GM18502 (cell line): ENCODE measurements at regions not wholly inside any gene's neighbourhood (a gene's known extent, or its start where the extent isn't known, plus 50 kb on each side); places are given as distances from the start of the nearest gene placed in this dataset.
"Not testable (repeated sequence)": the region's sequence is repeated elsewhere in the genome, so short reads cannot be mapped to it uniquely, and the experiment has no call there.

ENCODE experiments used
- ATAC-seq: cut with Tn5 transposase; IDR thresholded peaks from one replicate; pipeline ENCODE4 v1.9.1; 2021; ENCODE audit warnings: mild to moderate bottlenecking; ENCODE audit not compliant: unreplicated experiment, poor library complexity

DNA sequence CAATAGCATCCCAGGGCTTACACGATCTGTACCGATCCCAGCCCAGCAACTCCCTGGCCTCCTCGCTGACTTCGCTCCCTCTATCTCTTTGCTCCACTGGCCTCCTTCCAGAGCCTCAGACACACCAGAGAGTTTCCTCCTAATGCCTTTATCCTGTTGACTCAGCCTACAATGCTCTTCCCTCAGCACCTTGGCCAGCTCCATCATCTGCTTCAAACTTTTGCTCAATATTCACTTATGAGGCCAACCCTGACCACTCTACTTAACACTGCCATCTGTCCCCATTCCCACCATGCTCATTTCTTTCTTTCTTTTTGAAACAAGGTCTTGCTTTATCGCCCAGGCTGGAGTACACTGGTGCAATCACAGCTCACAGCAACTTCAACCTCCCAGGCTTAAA lies 180.9 kb downstream of the CEP170 start:
- ATAC-seq = not testable (repeated sequence)

- not testable (repeated sequence) for ATAC-seq
These were observed 188.0 kb downstream of the CEP170 start for GRCh38 chr1:243067056-243067455.

DNA sequence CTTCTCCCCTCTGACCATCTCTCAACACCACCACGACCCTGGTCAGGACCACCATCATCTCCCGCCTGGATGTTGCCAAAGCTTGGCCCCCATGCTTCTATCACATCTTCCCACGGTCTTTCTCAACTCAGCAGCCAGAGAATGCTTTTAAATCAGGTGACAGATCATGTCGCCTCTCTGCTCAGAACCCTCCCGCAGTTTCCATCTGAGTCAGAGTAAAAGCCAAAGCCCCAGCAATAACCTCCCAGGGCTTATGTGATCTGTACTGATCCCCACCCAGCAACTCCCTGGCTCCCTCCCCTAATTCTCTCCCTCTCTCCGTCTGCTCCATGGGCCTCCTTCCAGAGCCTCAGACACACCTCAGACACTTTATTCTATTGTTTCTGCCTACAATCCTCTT lies 193.1 kb downstream of the CEP170 start:
- not testable (repeated sequence) for ATAC-seq

GRCh38 chr1:243055510-243055909 lies 199.6 kb downstream of the CEP170 start:
- ATAC-seq = not testable (repeated sequence)

GRCh38 chr1:243055091-243055490 lies 200.0 kb downstream of the CEP170 start:
- not testable (repeated sequence) for ATAC-seq

- ATAC-seq = not testable (repeated sequence)
These were observed 200.4 kb downstream of the CEP170 start for GRCh38 chr1:243054681-243055080.

DNA sequence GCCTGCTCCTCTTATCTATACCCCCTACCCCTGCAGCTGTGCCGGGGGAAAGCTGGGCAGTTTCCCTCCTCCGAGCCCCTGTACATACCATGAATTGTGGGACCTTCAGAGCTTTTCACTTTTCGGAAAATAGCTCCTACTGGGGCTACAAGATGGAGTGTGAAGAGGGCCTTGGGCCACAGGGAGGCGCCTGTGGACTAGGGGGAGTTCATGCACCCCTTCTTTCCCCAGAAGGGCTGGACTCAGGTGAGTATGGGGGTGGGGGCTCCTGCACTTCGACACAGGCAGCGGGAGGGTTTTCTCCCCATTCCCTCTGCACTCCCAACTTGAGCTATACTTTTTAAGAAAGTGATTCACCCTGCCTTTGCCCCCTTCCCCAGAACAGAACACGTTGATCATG lies 202.0 kb downstream of the CEP170 start:
- ATAC-seq = not testable (repeated sequence)

- not testable (repeated sequence) for ATAC-seq
These were observed 204.5 kb downstream of the CEP170 start for GRCh38 chr1:243050613-243051012.

DNA sequence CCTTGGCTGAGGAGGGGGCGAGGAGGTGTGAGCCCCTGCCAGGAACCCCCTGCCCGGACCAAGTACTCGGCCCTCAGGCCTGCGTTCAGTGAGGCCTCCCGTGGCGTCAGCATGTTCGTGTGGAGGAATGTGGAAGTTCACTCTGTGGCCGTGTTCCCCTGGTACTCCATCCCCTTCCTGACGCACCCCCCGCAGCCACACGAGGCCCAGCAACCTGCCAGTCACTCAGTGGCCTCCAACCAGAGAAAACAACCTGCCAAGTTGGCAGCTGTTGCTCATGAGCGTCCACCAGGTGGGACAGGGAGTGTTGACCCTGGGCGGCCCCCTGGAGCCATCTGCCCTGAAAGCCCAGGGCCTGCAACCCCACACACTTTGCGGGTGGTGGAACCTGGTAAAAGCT lies 205.4 kb downstream of the CEP170 start:
- ATAC-seq = not testable (repeated sequence)

DNA sequence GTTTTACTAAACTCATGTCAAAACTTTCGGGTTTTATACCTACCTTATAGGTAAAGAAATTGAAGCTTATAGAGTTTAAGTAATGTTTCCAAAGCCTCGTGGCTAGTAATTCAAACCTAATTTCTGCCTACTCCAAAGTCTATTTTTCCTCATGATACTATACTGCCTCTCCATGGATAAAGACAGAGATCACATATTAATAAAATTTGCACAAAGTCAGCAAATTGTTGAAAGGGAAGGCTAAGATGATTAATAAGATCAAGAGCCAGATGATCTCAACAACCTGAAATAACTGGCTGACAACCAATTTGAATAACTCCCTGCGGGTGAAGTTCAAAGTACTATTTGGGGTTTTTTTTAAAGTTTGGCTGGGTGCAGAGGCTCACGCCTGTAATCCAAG lies 233.7 kb downstream of the CEP170 start:
- not testable (repeated sequence) for ATAC-seq

- not testable (repeated sequence) for ATAC-seq
These were observed 235.9 kb downstream of the CEP170 start for GRCh38 chr1:243019030-243019635.

DNA sequence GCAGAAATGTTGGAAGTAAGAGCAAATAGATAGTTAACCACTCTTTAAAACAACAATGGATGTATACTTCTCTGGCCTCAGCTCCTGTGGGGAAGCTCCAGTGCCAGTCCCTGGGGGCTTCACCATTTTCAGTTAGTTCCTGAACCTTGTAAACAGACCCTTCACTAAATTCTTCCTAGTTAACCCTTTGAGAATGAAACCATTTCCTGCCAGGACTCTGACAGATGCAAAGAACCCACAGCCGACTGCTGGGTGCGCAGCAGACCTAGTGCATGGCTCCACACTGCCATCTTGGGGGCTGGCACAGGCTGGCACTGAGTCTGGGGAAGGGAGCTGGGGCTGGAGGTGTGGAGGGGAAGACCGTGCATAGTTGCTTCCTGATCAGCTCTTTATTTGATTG lies 244.4 kb downstream of the CEP170 start:
- not testable (repeated sequence) for ATAC-seq

- not testable (repeated sequence) for ATAC-seq
These were observed 254.1 kb downstream of the CEP170 start for GRCh38 chr1:243001003-243001402.

DNA sequence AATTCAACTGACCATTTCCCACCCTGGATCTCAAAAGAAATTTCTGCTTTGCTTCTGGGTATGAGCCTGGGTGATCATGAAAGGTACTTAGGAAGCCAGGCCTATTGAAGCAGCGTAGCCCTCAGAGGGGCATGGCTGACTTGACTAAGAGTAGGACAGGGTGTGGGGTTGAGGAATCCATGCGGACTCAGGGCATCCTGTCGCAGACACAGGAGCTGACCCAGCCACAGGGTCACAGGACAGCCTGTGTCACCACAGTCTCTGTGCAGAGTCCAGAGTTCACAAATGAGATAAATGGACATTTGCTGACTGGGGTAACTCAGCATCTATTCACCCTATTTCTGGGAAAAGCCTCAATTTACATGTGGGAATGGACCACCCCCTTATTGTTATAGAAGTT lies 262.3 kb downstream of the CEP170 start:
- ATAC-seq = not testable (repeated sequence)

GRCh38 chr1:242985096-242985495 lies 270.0 kb downstream of the CEP170 start:
- ATAC-seq = not testable (repeated sequence)

GRCh38 chr1:242973341-242973740 lies 281.7 kb downstream of the CEP170 start:
- ATAC-seq = not testable (repeated sequence)

GRCh38 chr1:242966892-242967291 lies 288.2 kb downstream of the CEP170 start:
- ATAC-seq = no peak

DNA sequence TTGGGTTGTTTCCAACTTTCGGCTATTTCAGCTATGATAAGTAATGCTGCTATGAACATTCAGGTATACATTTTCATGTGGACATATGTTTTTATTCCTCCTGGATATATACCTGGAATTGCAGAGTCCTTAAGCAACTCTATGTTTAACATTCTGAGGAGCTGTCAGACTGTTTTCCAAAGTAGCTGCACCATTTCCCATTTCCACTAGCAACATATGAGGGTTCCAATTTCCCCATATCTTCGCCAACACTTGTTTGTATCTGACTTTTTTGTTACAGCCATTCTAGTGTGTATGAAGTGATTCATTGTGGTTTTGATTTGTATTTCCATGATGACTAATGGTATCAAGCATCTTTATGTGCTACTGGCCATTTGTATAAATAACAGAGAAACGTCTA lies 295.7 kb downstream of the CEP170 start:
- ATAC-seq = not testable (repeated sequence)

DNA sequence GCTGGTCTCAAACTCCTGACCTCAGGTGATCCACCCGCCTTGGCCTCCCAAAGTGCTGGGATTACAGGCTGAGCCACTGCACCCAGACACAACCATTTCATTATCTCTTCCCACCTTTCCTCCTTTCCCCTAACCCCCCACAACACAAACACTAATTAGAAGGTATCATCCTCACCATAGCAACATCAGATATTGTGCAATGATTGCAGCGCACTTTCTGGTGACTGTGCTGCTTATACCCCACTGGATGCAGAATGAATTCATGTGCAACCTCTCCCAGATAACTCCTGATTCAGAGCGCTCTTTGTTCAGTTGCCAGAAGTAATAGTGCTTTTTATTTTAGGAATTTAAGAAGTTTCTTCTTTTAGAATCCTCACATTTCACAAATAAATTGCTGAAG lies 300.1 kb downstream of the CEP170 start:
- not testable (repeated sequence) for ATAC-seq

DNA sequence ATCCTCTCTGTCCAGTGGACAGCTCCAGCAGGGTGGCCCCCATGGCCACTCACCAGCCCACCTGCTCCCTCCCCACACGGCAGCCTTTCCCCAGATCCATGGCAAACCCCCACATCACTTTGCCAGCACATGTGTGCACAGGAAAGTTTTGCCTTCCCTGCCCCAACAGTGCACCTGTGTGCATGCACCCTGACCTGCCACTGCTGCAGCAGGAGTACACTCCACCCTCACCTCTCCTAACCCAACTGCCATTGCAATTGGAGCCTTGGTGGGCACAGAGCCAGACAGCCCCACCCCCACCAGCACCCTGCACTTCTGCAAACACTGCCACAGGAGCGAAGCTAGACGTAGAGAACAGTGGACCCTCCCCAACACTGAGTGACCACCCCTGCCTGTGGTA lies 308.9 kb downstream of the CEP170 start:
- ATAC-seq = no peak

GRCh38 chr1:242936725-242937124 lies 318.4 kb downstream of the CEP170 start:
- peak; percentile 62 for ATAC-seq

- not testable (repeated sequence) for ATAC-seq
These were observed 330.4 kb downstream of the CEP170 start for GRCh38 chr1:242924717-242925116.
